ENCODE measurements at regions not wholly inside any gene's neighbourhood (a gene's known extent, or its start where the extent isn't known, plus 50 kb on each side); places are given as distances from the start of the nearest gene placed in this dataset.

DNA sequence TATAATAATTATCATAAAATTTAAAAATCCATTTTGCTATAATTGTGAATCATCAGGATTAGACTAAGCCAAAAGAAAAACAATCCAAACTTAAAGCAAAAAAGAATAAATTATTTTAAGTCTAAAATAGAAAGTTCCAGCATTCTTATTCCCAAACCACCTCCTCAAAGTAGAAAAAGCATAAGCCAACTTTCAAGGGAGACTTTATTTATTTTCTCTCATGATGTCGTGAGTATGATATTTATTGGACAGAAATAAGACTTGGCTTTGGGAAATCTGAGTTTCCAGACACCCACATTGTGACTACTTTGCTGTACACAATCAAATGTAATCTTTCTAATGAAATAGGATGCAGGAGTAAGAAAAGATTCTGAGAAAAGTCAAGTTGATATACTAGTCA is 372.1 kb downstream of the MTRR start:
- Histone ChIP-seq H3K27me3 (ENCODE audit: control insufficient read depth in 2 of 2, insufficient read depth in 2 of 2, low read length in 2 of 2) (no peaks in the 10 kb centered on the region), H2AFZ (ENCODE audit: low read depth, low read length) (no peak overlapping the region), H3K9ac (replicated peaks; ENCODE audit: extremely low read depth, insufficient read depth, low read length) (no peak overlapping the region), H3K4me3 (replicated peaks in 1 of 3; ENCODE audit: insufficient read depth in 1 of 3, low read depth in 1 of 3, low read length in 3 of 3) (no peak overlapping the region), H3K79me2 (ENCODE audit: control insufficient read depth, insufficient read depth, low read length) (no peaks in the 10 kb centered on the region), H3K9me1 (replicated peaks; ENCODE audit: control insufficient read depth, extremely low read depth, insufficient read depth, low read length) (no peaks in the 10 kb centered on the region), H3K27ac (ENCODE audit: insufficient read depth, low read depth, low read length) (no peak overlapping the region), H4K20me1 (replicated peaks; ENCODE audit: control insufficient read depth, extremely low read depth, insufficient read depth, low read length) (no peaks in the 10 kb centered on the region), H3K36me3 (ENCODE audit: control insufficient read depth in 2 of 2, extremely low read depth in 1 of 2, insufficient read depth in 2 of 2, low read length in 2 of 2) (no peaks in the 10 kb centered on the region), H3K4me2 (ENCODE audit: insufficient read depth, low read length) (no peak overlapping the region), H3K4me1 (ENCODE audit: control insufficient read depth, extremely low read depth, insufficient read depth, low read length) (no peaks in the 10 kb centered on the region), H3K9me3 (replicated peaks; ENCODE audit: control insufficient read depth, insufficient read depth, low read length) (peaks cover 8% of the 10 kb centered on the region)
- ChIA-PET CTCF (no interaction called here), POLR2A (no interaction called here)
- no peak for TF ChIP-seq FOS (IDR thresholded peaks at IDR 0.05; ENCODE audit: borderline replicate concordance, insufficient read depth, low read length)
- TF ChIP-seq GATA2 (IDR thresholded peaks at IDR 0.05; ENCODE audit: insufficient read depth, insufficient read length, low read depth, low read length), result no peak
- no peak for TF ChIP-seq MYC (IDR thresholded peaks at IDR 0.05; ENCODE audit: low read depth, low read length)
- TF ChIP-seq EZH2 (IDR thresholded peaks at IDR 0.05; ENCODE audit: borderline replicate concordance, low read depth, low read length, severe bottlenecking), result no peak
- TF ChIP-seq, protein P1, sequence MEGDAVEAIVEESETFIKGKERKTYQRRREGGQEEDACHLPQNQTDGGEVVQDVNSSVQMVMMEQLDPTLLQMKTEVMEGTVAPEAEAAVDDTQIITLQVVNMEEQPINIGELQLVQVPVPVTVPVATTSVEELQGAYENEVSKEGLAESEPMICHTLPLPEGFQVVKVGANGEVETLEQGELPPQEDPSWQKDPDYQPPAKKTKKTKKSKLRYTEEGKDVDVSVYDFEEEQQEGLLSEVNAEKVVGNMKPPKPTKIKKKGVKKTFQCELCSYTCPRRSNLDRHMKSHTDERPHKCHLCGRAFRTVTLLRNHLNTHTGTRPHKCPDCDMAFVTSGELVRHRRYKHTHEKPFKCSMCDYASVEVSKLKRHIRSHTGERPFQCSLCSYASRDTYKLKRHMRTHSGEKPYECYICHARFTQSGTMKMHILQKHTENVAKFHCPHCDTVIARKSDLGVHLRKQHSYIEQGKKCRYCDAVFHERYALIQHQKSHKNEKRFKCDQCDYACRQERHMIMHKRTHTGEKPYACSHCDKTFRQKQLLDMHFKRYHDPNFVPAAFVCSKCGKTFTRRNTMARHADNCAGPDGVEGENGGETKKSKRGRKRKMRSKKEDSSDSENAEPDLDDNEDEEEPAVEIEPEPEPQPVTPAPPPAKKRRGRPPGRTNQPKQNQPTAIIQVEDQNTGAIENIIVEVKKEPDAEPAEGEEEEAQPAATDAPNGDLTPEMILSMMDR (IDR thresholded peaks at IDR 0.05; ENCODE audit: extremely low read depth in 1 of 2, insufficient read depth in 1 of 2, low read depth in 1 of 2, low read length in 2 of 2), result no peak
- TF ChIP-seq JUN (IDR thresholded peaks at IDR 0.05; ENCODE audit: borderline replicate concordance, insufficient read depth, insufficient read length, low read depth), result no peak
- TF ChIP-seq POLR2AphosphoS5 (IDR thresholded peaks at IDR 0.05; ENCODE audit: insufficient read depth, low read depth, low read length), result no peak
- TF ChIP-seq, protein P2, sequence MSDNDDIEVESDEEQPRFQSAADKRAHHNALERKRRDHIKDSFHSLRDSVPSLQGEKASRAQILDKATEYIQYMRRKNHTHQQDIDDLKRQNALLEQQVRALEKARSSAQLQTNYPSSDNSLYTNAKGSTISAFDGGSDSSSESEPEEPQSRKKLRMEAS (IDR thresholded peaks at IDR 0.05; ENCODE audit: insufficient read depth, insufficient read length), result no peak
- no peak for TF ChIP-seq POLR2A (IDR thresholded peaks at IDR 0.05; ENCODE audit: low read depth, low read length)
- intact Hi-C loops (cut with micrococcal nuclease), result no loop called here
- dilution Hi-C loops (cut with MboI; ENCODE audit: extremely low pct_ligation_motif_present, low sequenced_read_pairs), result no loop called here
- no TSS peak for BruUV-seq (replicated peaks)
- DNase-seq (ENCODE audit: low read depth, low spot score) (no peak), FAIRE-seq (no peak)

Measured in endothelial cell of umbilical vein (primary cell).